B cell (primary cell): ENCODE measurements at regions not wholly inside any gene's neighbourhood (a gene's known extent, or its start where the extent isn't known, plus 50 kb on each side); places are given as distances from the start of the nearest gene placed in this dataset.

Experiments
- ATAC-seq: fragments of 200-7000 bp; cut with Tn5 transposase; one replicate; pipeline ENCODE4 v1.10.0; 2021; ENCODE audit warnings: low read depth, mild to moderate bottlenecking, moderate number of reproducible peaks, moderate library complexity
- CTCF ChIA-PET: fragments of 350-600 bp; sonication (Branson Sonifier 250); formaldehyde crosslinking; loops from one replicate; lab custom pipeline; 2021; ENCODE audit warnings: antibody characterized with exemption, inconsistent platforms; lab: Charles Lee
- POLR2A ChIA-PET: fragments of 350-600 bp; sonication (Branson Sonifier 250); formaldehyde crosslinking; loops from one replicate; lab custom pipeline; 2021; ENCODE audit warnings: antibody characterized with exemption; lab: Charles Lee
- DNase-seq: peaks from one replicate; pipeline ENCODE4 v3.0.0; 2013
- H2AFZ ChIP-seq: 2 replicates; pipeline ENCODE4 v1.6.1; 2012; ENCODE audit warnings: mild to moderate bottlenecking, low read depth, low read length; ENCODE audit not compliant: insufficient read depth, poor library complexity, severe bottlenecking
- H3K27ac ChIP-seq, 2 donors: 1 replicate in 1 of 2; 2 replicates in 1 of 2; pipeline ENCODE4 v1.5.1; 2012 to 2013; ENCODE audit warnings: low read length in 2 of 2, mild to moderate bottlenecking in 2 of 2, moderate library complexity in 1 of 2
- H3K27me3 ChIP-seq, 4 experiments: fragments of 200-600 bp in 1 of 4; sonication (generic) in 1 of 4; replicated peaks in 1 of 4; 1 replicate in 2 of 4; 2 replicates in 2 of 4; pipeline versions ENCODE4 v1.6.1 to v1.7.0; 2013 to 2016; ENCODE audit warnings: low read length in 3 of 4, mild to moderate bottlenecking in 2 of 4, mixed read lengths in 1 of 4, moderate library complexity in 1 of 4; ENCODE audit not compliant: insufficient read depth in 4 of 4, control insufficient read depth in 3 of 4; ENCODE audit errors: control extremely low read depth in 1 of 4
- H3K36me3 ChIP-seq, 2 experiments: replicated peaks in 1 of 2; 1 replicate in 1 of 2; 2 replicates in 1 of 2; pipeline versions ENCODE4 v1.6.1 to v1.7.1; 2013; ENCODE audit warnings: low read length in 1 of 2; ENCODE audit not compliant: insufficient read depth in 2 of 2, control insufficient read depth in 1 of 2; ENCODE audit errors: control extremely low read depth in 1 of 2, extremely low read depth in 1 of 2
- H3K4me1 ChIP-seq, 2 donors: fragments of 200-600 bp in 1 of 2; sonication (generic) in 1 of 2; 1 replicate in 1 of 2; 2 replicates in 1 of 2; pipeline versions ENCODE4 v1.5.1 to v1.6.1; 2013 to 2017; ENCODE audit warnings: low read length in 2 of 2; ENCODE audit not compliant: control insufficient read depth in 2 of 2, insufficient read depth in 2 of 2
- H3K4me2 ChIP-seq: replicated peaks from 2 replicates; pipeline ENCODE3; 2012; ENCODE audit warnings: mild to moderate bottlenecking, low read depth, low read length; ENCODE audit not compliant: poor library complexity, severe bottlenecking
- H3K4me3 ChIP-seq, 5 experiments: fragments of 200-600 bp in 1 of 5; sonication (generic) in 1 of 5; 1 replicate in 3 of 5; 2 replicates in 2 of 5; pipeline versions ENCODE4 v1.5.1 to v1.7.0; 2011 to 2016; ENCODE audit warnings: low read length in 4 of 5, mild to moderate bottlenecking in 4 of 5, low read depth in 2 of 5, control low read depth in 1 of 5, moderate library complexity in 1 of 5; ENCODE audit not compliant: insufficient read depth in 1 of 5; ENCODE audit errors: control extremely low read depth in 1 of 5, extremely low read depth in 1 of 5
- H3K79me2 ChIP-seq: fragments of 200-600 bp; sonication (generic); one replicate; pipeline ENCODE4 v1.6.0; 2016; ENCODE audit warnings: low read length; ENCODE audit not compliant: control insufficient read depth, insufficient read depth
- H3K9ac ChIP-seq: fragments of 200-600 bp; sonication (generic); 2 replicates; pipeline ENCODE4 v1.6.1; 2017; ENCODE audit warnings: mild to moderate bottlenecking, low read length, moderate library complexity
- H3K9me3 ChIP-seq, 3 donors: one replicate each; pipeline versions ENCODE4 v1.6.1 to v1.7.1; 2013; ENCODE audit warnings: low read length in 2 of 3; ENCODE audit not compliant: control insufficient read depth in 2 of 3, insufficient read depth in 1 of 3; ENCODE audit errors: control extremely low read depth in 1 of 3
- H4K20me1 ChIP-seq: 2 replicates; pipeline ENCODE4 v1.6.0; 2012; ENCODE audit warnings: mild to moderate bottlenecking, low read length; ENCODE audit not compliant: insufficient read depth, control insufficient read depth, poor library complexity, severe bottlenecking
- H3K27ac Mint-ChIP-seq: one replicate; pipeline ENCODE4 v1.8.0; 2021; ENCODE audit warnings: mixed read lengths
- H3K27me3 Mint-ChIP-seq: one replicate; pipeline ENCODE4 v1.8.0; 2021; ENCODE audit warnings: mixed read lengths
- H3K4me1 Mint-ChIP-seq: one replicate; pipeline ENCODE4 v1.8.0; 2021; ENCODE audit warnings: mixed read lengths
- H3K4me3 Mint-ChIP-seq: one replicate; pipeline ENCODE4 v1.8.0; 2021; ENCODE audit warnings: mixed read lengths
- H3K9me3 Mint-ChIP-seq: one replicate; pipeline ENCODE4 v1.8.0; 2022; ENCODE audit warnings: mixed read lengths; ENCODE audit not compliant: insufficient read depth
- CTCF ChIP-seq: fragments of 200-600 bp; IDR thresholded peaks from one replicate; pipeline ENCODE4 v1.8.0; 2022; ENCODE audit warnings: antibody characterized with exemption, mild to moderate bottlenecking
- EZH2 ChIP-seq: IDR thresholded peaks from 2 replicates; pipeline ENCODE4 v1.6.1; 2012; ENCODE audit warnings: borderline replicate concordance, low read depth, mild to moderate bottlenecking, moderate library complexity, low read length; ENCODE audit not compliant: insufficient read depth, poor library complexity, severe bottlenecking
- WGBS: methylation state at CpG from one replicate; pipeline ENCODE4 v1.1.5; 2013; ENCODE audit warnings: missing lambda C conversion rate; ENCODE audit not compliant: insufficient coverage; 5-methylcytosine and 5-hydroxymethylcytosine counted together
- intact Hi-C: fragments of 100-400 bp; cut with micrococcal nuclease; formaldehyde crosslinking; loops from one replicate; pipeline ENCODE4 v1.10.0; 2022

- peak overlapping the region; percentile 89 for H3K4me2 ChIP-seq
- no peak overlapping the region for H3K27ac Mint-ChIP-seq
- no peaks in the 10 kb centered on the region for H3K9me3 ChIP-seq
- no peak for ATAC-seq
- intact Hi-C loops: loop anchor here (1.0 kb wide), 1 partner anchor 290 kb away; no protein-coding TSS in a partner anchor
- H3K79me2 ChIP-seq: no peaks in the 10 kb centered on the region
- peaks cover 0 to 33% (median 7%) of the 10 kb centered on the region in 4 experiments for H3K27me3 ChIP-seq
- WGBS: 42% methylated on average over 12 of the region's 14 CpGs
- H4K20me1 ChIP-seq: no peaks in the 10 kb centered on the region
- H3K4me1 Mint-ChIP-seq: peaks cover 7% of the 10 kb centered on the region
- H3K36me3 ChIP-seq: no peaks in the 10 kb centered on the region
- POLR2A ChIA-PET: interaction anchor here (0.5 kb wide), 1 partner anchor 1742 kb away, joined by 11 read pairs; no protein-coding TSS in a partner anchor
- peak overlapping the region; percentile 51 for H3K9ac ChIP-seq
- peaks cover 10 to 16% of the 10 kb centered on the region in 2 donors for H3K4me1 ChIP-seq
- no peak overlapping the region for H3K27ac ChIP-seq
- peak overlapping the region; percentile 82 for H3K4me3 Mint-ChIP-seq
- no peak for DNase-seq
- CTCF ChIA-PET: interaction anchor here (0.8 to 2.4 kb wide), 7 partner anchors 64 to 289 kb away, joined by 3 to 7 read pairs (median 5); partner anchors contain the start of gene IER5L
- H3K27me3 Mint-ChIP-seq: peaks cover 19% of the 10 kb centered on the region
- H3K9me3 Mint-ChIP-seq: no peaks in the 10 kb centered on the region
- H2AFZ ChIP-seq: peak overlapping the region; percentile 81
- H3K4me3 ChIP-seq: peak overlapping the region in 4 of 5 experiments; percentile 32 to 54 (median 42)
- no peak for TF ChIP-seq CTCF
- TF ChIP-seq EZH2: no peak
Observed at GRCh38 chr9:129319938-129320481, 141.9 kb upstream of the IER5L start.
